Neural progenitor cell (in vitro differentiated cells): ENCODE measurements at regions not wholly inside any gene's neighbourhood (a gene's known extent, or its start where the extent isn't known, plus 50 kb on each side); places are given as distances from the start of the nearest gene placed in this dataset.

ENCODE experiments used
- DNase-seq: peaks from one replicate; pipeline ENCODE4 v3.0.0-alpha.2; 2016; ENCODE audit warnings: low spot score
- H2AFZ ChIP-seq: fragments of 200-600 bp; sonication (generic); replicated peaks from 2 replicates; pipeline ENCODE4 v1.6.1; 2016; ENCODE audit warnings: antibody characterized with exemption
- H3F3A ChIP-seq: fragments of 200-600 bp; sonication (generic); 2 replicates; pipeline ENCODE4 v1.6.1; 2016; ENCODE audit warnings: antibody characterized with exemption, low read depth
- H3K27ac ChIP-seq: fragments of 200-600 bp; sonication (generic); 2 replicates; pipeline ENCODE4 v1.5.1; 2016; ENCODE audit warnings: mild to moderate bottlenecking
- H3K27me3 ChIP-seq: fragments of 200-600 bp; sonication (generic); 2 replicates; pipeline ENCODE4 v1.6.1; 2016; ENCODE audit warnings: mild to moderate bottlenecking, moderate library complexity
- H3K36me3 ChIP-seq: fragments of 200-600 bp; sonication (generic); 2 replicates; pipeline ENCODE4 v1.5.1; 2016
- H3K4me1 ChIP-seq: fragments of 200-600 bp; sonication (generic); 2 replicates; pipeline ENCODE4 v1.6.1; 2016; ENCODE audit warnings: mixed run types
- H3K4me2 ChIP-seq: fragments of 200-600 bp; sonication (generic); 2 replicates; pipeline ENCODE4 v1.6.1; 2016
- H3K4me3 ChIP-seq: fragments of 200-600 bp; sonication (generic); 2 replicates; pipeline ENCODE4 v1.5.1; 2016
- H3K79me2 ChIP-seq: fragments of 200-600 bp; sonication (generic); 2 replicates; pipeline ENCODE4 v1.6.1; 2016; ENCODE audit warnings: low read depth
- H3K9ac ChIP-seq: fragments of 200-600 bp; sonication (generic); 2 replicates; pipeline ENCODE4 v1.6.1; 2016
- H3K9me3 ChIP-seq: fragments of 200-600 bp; sonication (generic); 2 replicates; pipeline ENCODE4 v1.5.1; 2016; ENCODE audit warnings: low read depth
- H4K20me1 ChIP-seq: fragments of 200-600 bp; sonication (generic); 2 replicates; pipeline ENCODE4 v1.6.1; 2016; ENCODE audit warnings: low read depth
- H3K27ac Mint-ChIP-seq: 3 replicates; pipeline ENCODE4 v1.8.0; 2021; ENCODE audit warnings: mixed read lengths
- H3K27me3 Mint-ChIP-seq: 2 replicates; pipeline ENCODE4 v1.8.0; 2022; ENCODE audit warnings: low read depth, mild to moderate bottlenecking, inconsistent platforms, moderate library complexity, mixed read lengths; ENCODE audit not compliant: insufficient read depth
- H3K36me3 Mint-ChIP-seq: 3 replicates; pipeline ENCODE4 v1.8.0; 2021; ENCODE audit warnings: mixed read lengths
- H3K4me1 Mint-ChIP-seq: 3 replicates; pipeline ENCODE4 v1.8.0; 2021; ENCODE audit warnings: mixed read lengths
- H3K4me3 Mint-ChIP-seq: 3 replicates; pipeline ENCODE4 v1.8.0; 2021; ENCODE audit warnings: mild to moderate bottlenecking, moderate library complexity, mixed read lengths
- H3K9me3 Mint-ChIP-seq: 3 replicates; pipeline ENCODE4 v1.8.0; 2020; ENCODE audit warnings: mixed read lengths
- CTCF ChIP-seq: fragments of 200-600 bp; sonication (generic); IDR thresholded peaks from 2 replicates; pipeline ENCODE4 v1.5.1; 2017; ENCODE audit warnings: antibody characterized with exemption, mild to moderate bottlenecking
- EZH2 ChIP-seq: fragments of 200-600 bp; sonication (generic); IDR thresholded peaks from 2 replicates; pipeline ENCODE4 v1.6.1; 2017; ENCODE audit warnings: antibody characterized with exemption, mild to moderate bottlenecking, moderate library complexity
- EZH2phosphoT487 ChIP-seq: fragments of 200-600 bp; sonication (generic); IDR thresholded peaks from 2 replicates; pipeline ENCODE4 v1.6.1; 2017; ENCODE audit warnings: antibody characterized with exemption

GRCh38 chr11:12611352-12611751 is 62.9 kb upstream of the TEAD1 start:
- H3K9ac ChIP-seq, result no peak overlapping the region
- H2AFZ ChIP-seq, result no peak overlapping the region
- no peaks in the 10 kb centered on the region for H3K36me3 ChIP-seq
- H3K4me2 ChIP-seq, result no peak overlapping the region
- no peaks in the 10 kb centered on the region for H3K79me2 ChIP-seq
- no peak overlapping the region for H3K4me3 Mint-ChIP-seq
- DNase-seq, result no peak
- H3K4me3 ChIP-seq, result no peak overlapping the region
- H3K27ac ChIP-seq, result no peak overlapping the region
- H3K4me1 Mint-ChIP-seq, result no peaks in the 10 kb centered on the region
- no peaks in the 10 kb centered on the region for H3K27me3 ChIP-seq
- no peak overlapping the region for H3K27ac Mint-ChIP-seq
- TF ChIP-seq EZH2, result no peak
- TF ChIP-seq EZH2phosphoT487, result no peak
- no peak for TF ChIP-seq CTCF
- peaks cover 37% of the 10 kb centered on the region for H3K9me3 Mint-ChIP-seq
- peaks cover 5% of the 10 kb centered on the region for H3K9me3 ChIP-seq
- no peaks in the 10 kb centered on the region for H3K4me1 ChIP-seq
- H3F3A ChIP-seq, result no peaks in the 10 kb centered on the region
- no peaks in the 10 kb centered on the region for H4K20me1 ChIP-seq
- peaks cover 6% of the 10 kb centered on the region for H3K27me3 Mint-ChIP-seq
- peaks cover 2% of the 10 kb centered on the region for H3K36me3 Mint-ChIP-seq

GRCh38 chr11:12617632-12618031 is 56.6 kb upstream of the TEAD1 start:
- H3K4me3 Mint-ChIP-seq, result no peak overlapping the region
- peaks cover 18% of the 10 kb centered on the region for H3K9me3 Mint-ChIP-seq
- H3K36me3 Mint-ChIP-seq, result no peaks in the 10 kb centered on the region
- Histone ChIP-seq H4K20me1 (no peaks in the 10 kb centered on the region), H3K36me3 (no peaks in the 10 kb centered on the region), H3F3A (no peaks in the 10 kb centered on the region), H3K4me3 (no peak overlapping the region), H3K27ac (no peak overlapping the region), H3K9me3 (no peaks in the 10 kb centered on the region), H3K4me2 (no peak overlapping the region), H3K79me2 (no peaks in the 10 kb centered on the region), H2AFZ (no peak overlapping the region), H3K4me1 (no peaks in the 10 kb centered on the region), H3K27me3 (no peaks in the 10 kb centered on the region), H3K9ac (no peak overlapping the region)
- no peaks in the 10 kb centered on the region for H3K27me3 Mint-ChIP-seq
- no peak for DNase-seq
- no peaks in the 10 kb centered on the region for H3K4me1 Mint-ChIP-seq
- no peak for TF ChIP-seq EZH2phosphoT487
- no peak for TF ChIP-seq CTCF
- TF ChIP-seq EZH2, result no peak
- no peak overlapping the region for H3K27ac Mint-ChIP-seq

DNA sequence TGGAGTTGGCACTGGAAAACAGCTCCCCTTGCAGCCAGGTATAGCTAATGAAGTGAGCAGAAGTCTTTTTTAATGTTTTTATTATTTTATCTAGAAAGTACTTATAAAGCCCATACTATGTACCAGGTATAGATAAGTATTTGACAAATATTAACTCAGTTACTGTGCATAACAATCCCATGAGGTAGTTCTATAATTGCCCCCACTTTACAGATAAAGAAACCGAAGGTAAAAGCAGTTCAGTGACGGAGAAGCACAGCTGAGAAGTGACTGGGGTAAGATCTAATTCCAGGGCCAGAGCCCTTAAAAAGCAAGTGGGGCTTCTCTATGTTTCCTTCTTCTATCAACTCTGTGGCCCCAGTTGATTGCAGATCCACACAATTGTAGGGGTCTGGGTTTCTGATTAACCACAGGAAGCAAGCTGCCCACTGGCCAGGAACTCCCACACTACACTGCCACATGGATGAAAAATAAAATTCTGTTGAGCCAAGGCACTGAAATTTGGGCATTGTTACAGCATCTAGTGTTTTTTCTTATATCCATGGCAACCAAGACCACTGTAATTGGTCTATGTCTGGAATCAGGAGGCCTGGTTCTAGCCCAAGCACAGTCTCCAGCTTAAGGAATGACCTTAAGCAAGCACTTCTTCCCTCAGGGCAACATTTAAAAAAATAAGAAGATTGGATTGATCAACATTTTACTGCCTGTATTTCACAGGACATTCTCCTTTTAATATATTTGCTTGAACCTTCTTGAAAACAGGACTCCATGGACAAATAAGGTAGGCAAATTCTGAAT is 55.3 kb upstream of the TEAD1 start:
- H3K79me2 ChIP-seq, result no peaks in the 10 kb centered on the region
- TF ChIP-seq EZH2phosphoT487, result no peak
- no peak for TF ChIP-seq EZH2
- no peak for TF ChIP-seq CTCF
- H4K20me1 ChIP-seq, result no peaks in the 10 kb centered on the region
- Mint-ChIP-seq H3K36me3 (no peaks in the 10 kb centered on the region), H3K4me3 (no peak overlapping the region), H3K27me3 (no peaks in the 10 kb centered on the region), H3K4me1 (no peaks in the 10 kb centered on the region), H3K9me3 (peaks cover 19% of the 10 kb centered on the region), H3K27ac (no peak overlapping the region)
- peaks cover 2% of the 10 kb centered on the region for H3K36me3 ChIP-seq
- H3K4me3 ChIP-seq, result no peak overlapping the region
- no peak overlapping the region for H3K4me2 ChIP-seq
- H2AFZ ChIP-seq, result no peak overlapping the region
- H3K27ac ChIP-seq, result no peak overlapping the region
- H3K4me1 ChIP-seq, result no peaks in the 10 kb centered on the region
- DNase-seq, result no peak
- H3F3A ChIP-seq, result no peaks in the 10 kb centered on the region
- no peaks in the 10 kb centered on the region for H3K27me3 ChIP-seq
- no peak overlapping the region for H3K9ac ChIP-seq
- H3K9me3 ChIP-seq, result no peaks in the 10 kb centered on the region
